HPDE6-E6E7 (cell line): ENCODE measurements at regions not wholly inside any gene's neighbourhood (a gene's known extent, or its start where the extent isn't known, plus 50 kb on each side); places are given as distances from the start of the nearest gene placed in this dataset.

Experiments
- DNase-seq: peaks from one replicate; pipeline ENCODE4 v3.0.0; 2011; ENCODE audit warnings: missing footprints; ENCODE audit errors: extremely low spot score

- DNase-seq: no peak
Measured at GRCh38 chr12:67586951-67587350, 61.6 kb upstream of the DYRK2 start.

- DNase-seq: no peak
Measured at GRCh38 chr12:67589078-67589477, 59.5 kb upstream of the DYRK2 start.

GRCh38 chr12:67590149-67590790 is 58.3 kb upstream of the DYRK2 start:
- DNase-seq: no peak

- peak; percentile 41 for DNase-seq
Measured at GRCh38 chr12:67592228-67593011, 56.1 kb upstream of the DYRK2 start.

GRCh38 chr12:67593041-67593440 is 55.5 kb upstream of the DYRK2 start:
- DNase-seq: peak; percentile 76

- DNase-seq: no peak
Measured at GRCh38 chr12:67593461-67594330, 54.8 kb upstream of the DYRK2 start.

- no peak for DNase-seq
Measured at GRCh38 chr12:67594888-67595287, 53.7 kb upstream of the DYRK2 start.

- DNase-seq: no peak
Measured at GRCh38 chr12:67595365-67595764, 53.2 kb upstream of the DYRK2 start.

- no peak for DNase-seq
Measured at GRCh38 chr12:67598598-67598997, 49.9 kb upstream of the DYRK2 start.
